Skin epidermis (tissue), 12 donors: ENCODE measurements at regions not wholly inside any gene's neighbourhood (a gene's known extent, or its start where the extent isn't known, plus 50 kb on each side); places are given as distances from the start of the nearest gene placed in this dataset.

Source experiments
- H3K27ac ChIP-seq, 21 experiments: fragments of 200-600 bp; sonication (generic) in 11 of 21; one replicate each; pipeline ENCODE4 v1.5.0; 2020; ENCODE audit warnings: mild to moderate bottlenecking in 3 of 21, inconsistent platforms in 2 of 21, moderate library complexity in 2 of 21
- H3K4me3 ChIP-seq, 7 experiments: fragments of 200-600 bp; sonication (generic) in 2 of 7; one replicate each; pipeline ENCODE4 v1.5.0; 2020; ENCODE audit warnings: inconsistent platforms in 2 of 7, mild to moderate bottlenecking in 2 of 7, moderate library complexity in 1 of 7

DNA sequence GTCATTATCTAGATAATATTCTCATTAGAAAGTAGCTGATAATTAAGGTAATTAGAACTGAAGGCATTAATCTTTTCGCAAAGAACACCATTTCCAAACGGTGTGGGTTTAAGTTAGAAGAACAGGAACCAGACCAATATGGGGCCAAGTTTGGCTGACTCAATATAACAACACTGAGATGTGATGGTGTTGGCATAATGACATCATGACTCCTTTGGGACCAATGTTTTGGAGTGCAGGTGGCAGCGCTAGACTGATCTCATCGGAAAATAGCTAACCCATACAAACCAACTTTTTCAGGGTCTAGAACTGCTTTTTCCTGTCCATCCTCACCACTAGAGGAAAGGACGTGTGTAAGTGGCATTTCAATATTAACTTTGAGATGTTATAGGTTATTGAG lies 1171.7 kb upstream of the ZEB2 start:
- Histone ChIP-seq H3K27ac (no peak overlapping the region), H3K4me3 (no peak overlapping the region)

DNA sequence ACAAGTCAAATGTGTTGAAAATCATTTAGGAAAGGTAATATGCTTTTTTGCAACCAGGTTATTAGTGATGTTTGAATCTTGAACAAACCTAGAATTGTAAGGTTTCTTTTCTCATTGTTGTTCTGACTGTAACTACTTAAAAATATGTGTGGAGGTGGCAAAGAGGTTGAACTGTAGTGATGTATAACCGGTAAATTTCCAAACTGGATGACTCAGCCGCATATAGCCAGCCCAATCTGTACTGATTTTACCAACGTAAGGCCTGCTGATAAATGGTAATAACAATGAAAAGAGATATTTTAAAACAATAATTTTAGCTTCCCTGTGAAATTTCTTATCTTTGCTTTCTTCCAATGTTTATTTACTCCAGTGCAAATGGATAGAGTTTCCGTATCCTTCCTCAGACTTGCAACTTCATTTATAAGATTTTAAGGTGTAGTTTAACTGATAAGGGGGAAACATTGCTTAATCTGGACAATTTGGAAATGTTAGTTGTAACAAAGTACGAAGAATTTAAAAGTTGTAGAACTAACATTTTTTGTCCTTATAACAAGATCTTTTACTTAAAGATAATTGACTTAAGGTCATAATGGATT lies 1170.4 kb upstream of the ZEB2 start:
- Histone ChIP-seq H3K27ac (peak overlapping the region in 1 of 21 experiments; percentile 0), H3K4me3 (no peak overlapping the region)

GRCh38 chr2:145689277-145689676 lies 1169.4 kb upstream of the ZEB2 start:
- H3K4me3 ChIP-seq, result no peak overlapping the region
- no peak overlapping the region for H3K27ac ChIP-seq

DNA sequence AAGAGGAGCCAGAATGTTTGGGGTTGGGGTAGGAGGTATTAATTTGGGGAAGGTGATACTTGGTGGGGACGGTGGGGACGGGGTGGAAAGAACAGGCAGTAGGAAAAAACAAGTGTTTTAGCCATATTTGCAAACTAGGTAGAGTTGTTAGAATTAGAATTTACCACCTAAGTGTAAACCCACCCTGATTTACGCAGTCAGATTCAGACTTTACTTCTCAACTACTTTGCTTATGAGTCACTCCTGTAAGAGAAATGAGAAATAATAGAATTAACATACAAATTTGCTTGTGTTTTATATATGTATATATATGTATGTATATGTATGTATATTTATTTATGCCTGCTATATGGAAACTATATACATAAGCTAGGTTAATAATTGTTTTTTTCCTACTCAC lies 1168.2 kb upstream of the ZEB2 start:
- Histone ChIP-seq H3K27ac (no peak overlapping the region), H3K4me3 (no peak overlapping the region)

- Histone ChIP-seq H3K27ac (peak overlapping the region in 3 of 21 experiments; percentile 12 to 26 (median 23)), H3K4me3 (no peak overlapping the region)
Measured at GRCh38 chr2:145687442-145688134, 1167.7 kb upstream of the ZEB2 start.

DNA sequence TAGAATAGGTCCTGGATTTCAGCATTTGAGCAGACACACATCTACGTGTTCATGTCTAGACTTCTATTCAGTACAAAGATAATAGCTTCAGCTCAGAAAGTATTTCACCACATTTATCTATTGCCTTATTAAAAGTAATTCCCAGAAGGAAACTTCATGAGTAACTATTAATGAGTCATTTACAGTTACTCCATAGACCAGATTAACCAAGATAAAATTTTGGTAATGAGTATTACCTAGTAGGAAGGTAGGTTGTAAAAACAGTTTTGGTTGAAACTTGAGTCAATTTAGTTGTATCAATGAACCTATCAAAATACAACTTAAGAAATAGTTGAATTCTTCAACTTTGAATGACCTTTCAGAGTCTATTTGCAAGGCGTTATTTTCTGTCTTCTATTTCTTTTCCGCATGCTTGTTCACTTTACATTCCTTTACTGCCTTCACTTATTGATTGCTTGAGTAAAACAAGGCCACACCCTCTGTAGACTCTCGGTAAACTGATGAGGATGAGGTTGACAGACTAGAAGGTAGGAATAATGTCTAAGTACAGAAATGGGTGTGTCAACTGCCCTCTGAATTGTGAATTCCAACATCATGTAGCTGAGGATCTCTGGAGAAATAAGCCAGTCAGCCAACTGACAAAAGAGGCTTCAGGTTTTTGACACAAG lies 1165.6 kb upstream of the ZEB2 start:
- Histone ChIP-seq H3K4me3 (no peak overlapping the region), H3K27ac (peak overlapping the region in 3 of 21 experiments; percentile 7 to 45 (median 8))

DNA sequence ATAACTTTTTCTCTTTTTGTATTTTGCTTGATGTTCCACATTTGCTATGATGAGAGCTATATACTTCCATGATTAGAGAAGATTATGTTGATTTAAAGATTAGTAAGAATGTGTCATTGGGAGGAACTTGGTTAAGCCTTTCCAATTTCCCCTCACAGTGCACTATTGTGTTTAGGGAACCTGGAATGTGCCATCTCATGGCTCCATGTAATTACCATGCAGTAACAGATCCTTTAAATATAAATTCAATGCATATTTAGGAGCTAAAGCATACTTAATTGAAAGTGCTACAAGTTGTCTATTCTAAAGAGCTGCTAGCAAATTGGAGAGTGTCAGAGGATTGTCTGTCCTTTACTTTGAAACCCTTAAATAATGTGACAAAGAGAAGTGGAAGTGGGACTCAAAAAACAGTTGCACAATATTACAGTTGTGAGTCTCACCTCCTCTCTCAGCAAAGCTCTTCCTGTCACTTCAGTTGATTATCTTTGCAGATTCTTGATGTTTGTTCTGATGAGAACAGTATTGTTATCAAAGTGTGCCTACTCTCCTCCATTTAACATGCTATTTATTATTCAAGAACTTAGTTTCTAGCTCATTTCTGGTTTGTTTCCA lies 1162.7 kb upstream of the ZEB2 start:
- H3K27ac ChIP-seq, result peak overlapping the region in 4 of 21 experiments; percentile 6 to 65 (median 15)
- no peak overlapping the region for H3K4me3 ChIP-seq

GRCh38 chr2:145680276-145680675 lies 1160.4 kb upstream of the ZEB2 start:
- no peak overlapping the region for H3K4me3 ChIP-seq
- H3K27ac ChIP-seq, result no peak overlapping the region

DNA sequence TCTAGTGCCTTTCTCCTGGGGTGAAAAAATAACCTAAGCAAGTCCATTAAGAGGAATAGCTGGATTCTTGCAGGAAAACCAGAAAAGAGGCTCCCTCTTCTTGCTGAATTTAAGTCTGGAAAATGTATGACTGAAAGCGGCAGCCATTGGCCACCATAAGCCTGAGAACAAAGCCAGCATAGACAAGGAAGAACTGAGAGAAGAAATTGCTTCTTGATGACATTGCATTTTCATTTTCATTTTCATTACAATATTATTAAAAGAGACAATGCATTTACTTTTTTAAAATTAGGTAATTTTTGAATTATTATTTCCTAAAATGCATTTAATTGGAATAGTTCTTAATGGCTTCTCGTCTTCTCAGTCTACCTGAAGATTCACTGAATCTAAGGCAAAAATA lies 1157.5 kb upstream of the ZEB2 start:
- no peak overlapping the region for H3K4me3 ChIP-seq
- no peak overlapping the region for H3K27ac ChIP-seq

DNA sequence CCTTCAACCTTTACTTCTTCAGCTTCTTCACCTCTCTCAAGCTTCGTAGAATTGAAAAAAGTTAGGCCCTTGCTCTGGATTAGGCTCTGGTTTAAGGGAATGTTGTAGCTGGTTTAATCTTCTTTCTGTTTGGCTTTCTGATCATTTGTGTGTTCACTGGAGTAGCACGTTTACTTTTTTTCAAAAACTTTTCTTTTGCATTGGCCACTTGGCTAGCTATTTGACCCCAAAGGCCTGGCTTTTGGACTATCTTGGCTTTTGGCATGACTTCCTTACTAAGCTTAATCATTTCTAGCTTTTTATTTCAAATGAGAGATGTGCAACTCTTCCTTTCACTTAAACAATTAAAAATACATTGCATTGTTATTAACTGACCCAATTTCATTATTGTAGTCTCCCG lies 1154.8 kb upstream of the ZEB2 start:
- Histone ChIP-seq H3K4me3 (no peak overlapping the region), H3K27ac (no peak overlapping the region)

DNA sequence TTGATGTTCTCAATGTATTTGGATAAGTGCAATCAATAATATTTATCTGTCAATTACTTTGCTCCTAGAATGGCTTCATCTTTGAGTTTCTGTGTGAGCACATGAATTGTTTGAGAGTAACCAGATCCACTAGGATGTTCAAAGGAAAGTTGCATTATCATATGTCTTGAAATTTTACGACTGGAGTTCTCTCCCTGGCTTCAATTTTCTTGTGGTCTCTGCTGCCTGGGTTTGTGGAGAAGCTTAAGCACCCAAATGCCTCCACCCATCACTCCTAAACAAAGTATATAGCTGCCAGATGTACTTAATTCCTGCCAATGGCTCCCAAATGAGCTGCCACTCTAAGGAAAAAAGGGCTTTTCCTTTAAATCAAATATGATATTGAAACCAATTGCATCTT lies 1149.4 kb upstream of the ZEB2 start:
- H3K27ac ChIP-seq, result no peak overlapping the region

GRCh38 chr2:145666552-145666951 lies 1146.6 kb upstream of the ZEB2 start:
- no peak overlapping the region for H3K4me3 ChIP-seq
- H3K27ac ChIP-seq, result no peak overlapping the region

More for the DNA sequence above, 1149.4 kb upstream of the ZEB2 start:
- no peak overlapping the region for H3K4me3 ChIP-seq

DNA sequence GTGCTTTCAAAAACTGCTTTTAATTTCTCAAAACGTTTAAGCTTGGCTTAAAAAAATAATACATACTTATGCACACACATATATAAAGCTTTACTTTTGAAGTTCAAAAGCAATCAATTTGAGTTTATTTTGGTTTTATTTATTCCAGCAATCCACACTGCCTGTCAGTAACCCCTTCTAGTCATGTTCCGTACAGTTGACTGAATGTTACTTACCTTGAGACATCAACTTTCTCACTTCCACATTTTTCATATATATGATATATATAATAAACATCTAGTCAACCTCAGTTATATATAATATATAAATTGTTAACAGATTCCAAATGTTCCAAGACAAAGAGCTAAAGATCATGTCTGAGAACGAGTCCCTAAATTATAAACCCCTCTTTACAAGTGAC lies 1137.3 kb upstream of the ZEB2 start:
- no peak overlapping the region for H3K27ac ChIP-seq
- no peak overlapping the region for H3K4me3 ChIP-seq

- H3K27ac ChIP-seq, result no peak overlapping the region
- no peak overlapping the region for H3K4me3 ChIP-seq
Measured at GRCh38 chr2:145655165-145655765, 1135.3 kb upstream of the ZEB2 start.

DNA sequence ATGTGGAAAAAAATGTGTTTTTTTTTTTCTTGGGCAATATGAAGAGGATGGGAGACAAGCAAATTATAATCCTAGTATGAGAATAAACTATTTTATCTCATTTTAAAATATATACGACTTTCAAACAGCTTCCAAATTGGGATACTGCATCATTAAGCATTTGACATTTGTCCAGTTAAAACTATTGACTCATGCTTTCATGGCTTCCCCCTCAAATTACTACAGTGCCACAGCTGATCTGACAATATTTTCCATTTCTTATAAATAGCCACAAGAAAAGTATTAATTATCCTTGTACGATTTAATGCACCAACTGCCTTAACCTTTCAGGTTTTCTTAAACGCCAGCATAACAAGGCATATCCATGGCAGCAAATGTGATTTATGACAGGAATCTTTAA lies 1134.8 kb upstream of the ZEB2 start:
- Histone ChIP-seq H3K4me3 (no peak overlapping the region), H3K27ac (no peak overlapping the region)

GRCh38 chr2:145654156-145654555 lies 1134.2 kb upstream of the ZEB2 start:
- no peak overlapping the region for H3K4me3 ChIP-seq
- H3K27ac ChIP-seq, result peak overlapping the region in 1 of 21 experiments; percentile 6

DNA sequence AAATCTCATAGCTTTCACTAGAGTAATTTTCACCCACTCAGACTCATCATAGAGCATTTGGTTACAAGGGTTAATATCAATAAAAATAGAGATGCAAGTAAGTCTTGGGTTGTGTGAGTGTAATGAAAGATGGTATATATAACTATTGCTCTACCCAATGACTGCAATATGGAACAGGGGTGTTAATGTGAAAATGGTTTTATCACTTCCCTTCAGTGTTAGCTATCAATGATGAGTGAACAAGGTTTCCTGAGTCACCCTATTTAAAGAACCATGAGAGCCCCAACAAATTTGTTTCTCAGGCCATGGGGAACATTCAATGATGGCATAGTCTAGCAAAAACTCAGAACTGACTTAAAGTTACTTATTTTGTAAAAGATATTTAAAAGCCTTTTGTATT lies 1133.6 kb upstream of the ZEB2 start:
- Histone ChIP-seq H3K27ac (peak overlapping the region in 1 of 21 experiments; percentile 6), H3K4me3 (no peak overlapping the region)

DNA sequence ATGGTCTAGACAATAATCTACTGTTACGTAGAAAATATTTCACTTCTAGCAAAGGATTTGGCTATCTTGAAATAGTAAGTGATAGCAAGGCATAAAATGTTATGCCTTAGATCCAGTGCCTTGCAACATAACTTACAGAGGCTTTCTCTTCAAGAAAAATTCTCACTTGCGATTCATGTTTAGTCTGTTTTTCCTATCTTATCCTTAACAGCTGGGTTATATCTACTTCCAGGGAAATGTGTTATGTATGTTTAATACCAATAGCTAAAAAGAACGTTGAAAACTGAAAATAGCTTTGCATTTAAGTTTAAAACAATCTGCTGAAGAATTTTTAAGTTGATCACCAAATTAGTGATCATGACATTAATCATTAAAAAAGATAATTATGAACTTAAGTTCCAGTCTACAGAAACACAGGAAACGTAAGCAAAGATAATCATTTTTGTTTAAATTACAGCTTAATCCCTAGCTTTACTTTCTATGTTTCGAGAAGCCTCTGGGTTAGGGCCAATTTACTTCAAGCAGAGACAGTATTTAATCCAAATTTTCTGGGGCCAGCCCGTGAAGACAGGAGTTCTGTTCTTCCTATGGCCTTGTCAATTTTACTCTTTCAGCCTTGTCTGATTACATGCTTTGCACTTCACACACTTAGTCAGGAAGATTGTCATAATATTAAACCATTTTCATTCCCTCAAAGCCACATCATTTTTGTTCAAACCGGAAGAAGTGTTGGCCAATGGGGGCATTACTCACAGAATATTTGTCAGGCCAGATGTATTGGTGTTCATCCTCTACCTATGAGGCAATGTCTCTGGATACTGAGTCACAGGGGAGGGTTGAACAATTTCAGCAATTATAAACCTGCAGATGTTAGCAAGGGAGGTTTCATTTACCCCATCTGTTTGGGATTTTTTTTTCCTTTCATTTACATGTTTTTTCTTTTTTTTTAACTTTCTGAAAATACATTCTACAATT lies 1132.9 kb upstream of the ZEB2 start:
- Histone ChIP-seq H3K4me3 (no peak overlapping the region), H3K27ac (peak overlapping the region in 1 of 21 experiments; percentile 38)

GRCh38 chr2:145652036-145652435 lies 1132.1 kb upstream of the ZEB2 start:
- Histone ChIP-seq H3K4me3 (no peak overlapping the region), H3K27ac (no peak overlapping the region)
